H1 (cell line): ENCODE measurements at regions not wholly inside any gene's neighbourhood (a gene's known extent, or its start where the extent isn't known, plus 50 kb on each side); places are given as distances from the start of the nearest gene placed in this dataset.

ENCODE experiments used
- ATF2 ChIP-seq: IDR thresholded peaks from 2 replicates; pipeline ENCODE4 v1.6.1; 2012; ENCODE audit warnings: low read length, inconsistent platforms
- CBX5 ChIP-seq: fragments of 300-800, 300-1000 bp; sonication (generic); IDR thresholded peaks from 2 replicates; pipeline ENCODE4 v1.7.1; 2016; ENCODE audit warnings: antibody characterized with exemption, low read length, low read depth
- CEBPB ChIP-seq: IDR thresholded peaks from 2 replicates; pipeline ENCODE4 v1.6.1; 2012; ENCODE audit warnings: low read depth, low read length
- CTCF ChIP-seq, 3 experiments: IDR thresholded peaks; 1 replicate in 2 of 3; 2 replicates in 1 of 3; pipeline versions ENCODE4 v1.5.1 to v1.6.1; 2011; ENCODE audit warnings: low read length in 3 of 3, mild to moderate bottlenecking in 3 of 3, inconsistent platforms in 2 of 3, low read depth in 1 of 3, moderate library complexity in 1 of 3; ENCODE audit not compliant: insufficient read depth in 1 of 3; ENCODE audit errors: control extremely low read depth in 1 of 3
- HDAC2 ChIP-seq, 2 experiments: fragments of 300-600 bp in 1 of 2; sonication (generic) in 1 of 2; IDR thresholded peaks; 2 replicates each; pipeline ENCODE4 v1.6.1; 2011 to 2012; ENCODE audit warnings: low read depth in 2 of 2, low read length in 2 of 2, mild to moderate bottlenecking in 2 of 2, moderate library complexity in 2 of 2, borderline replicate concordance in 1 of 2, inconsistent platforms in 1 of 2
- POLR2A ChIP-seq, 2 experiments: IDR thresholded peaks; 1 replicate in 1 of 2; 2 replicates in 1 of 2; pipeline ENCODE4 v1.6.1; 2011; ENCODE audit warnings: low read depth in 2 of 2, low read length in 2 of 2, mild to moderate bottlenecking in 2 of 2; ENCODE audit errors: control extremely low read depth in 1 of 2
- POLR2AphosphoS5 ChIP-seq: IDR thresholded peaks from 2 replicates; pipeline ENCODE4 v1.6.1; 2011; ENCODE audit warnings: low read depth, low read length
- RAD21 ChIP-seq, 2 experiments: IDR thresholded peaks in 1 of 2; conservative IDR thresholded peaks in 1 of 2; 2 replicates each; pipeline ENCODE4 v1.6.1; 2011; ENCODE audit warnings: low read depth in 2 of 2, low read length in 2 of 2, improper control_type of control experiment in 1 of 2, inconsistent platforms in 1 of 2, mild to moderate bottlenecking in 1 of 2, moderate library complexity in 1 of 2
- RFX5 ChIP-seq: IDR thresholded peaks from 2 replicates; pipeline ENCODE4 v1.6.1; 2011; ENCODE audit warnings: low read depth, low read length, improper control_type of control experiment, borderline replicate concordance
- SP2 ChIP-seq: IDR thresholded peaks from 2 replicates; pipeline ENCODE4 v1.6.1; 2012; ENCODE audit warnings: mild to moderate bottlenecking, low read length, inconsistent platforms
- TAF1 ChIP-seq: IDR thresholded peaks from 2 replicates; pipeline ENCODE4 v1.6.1; 2011; ENCODE audit warnings: mild to moderate bottlenecking, low read depth, low read length

DNA sequence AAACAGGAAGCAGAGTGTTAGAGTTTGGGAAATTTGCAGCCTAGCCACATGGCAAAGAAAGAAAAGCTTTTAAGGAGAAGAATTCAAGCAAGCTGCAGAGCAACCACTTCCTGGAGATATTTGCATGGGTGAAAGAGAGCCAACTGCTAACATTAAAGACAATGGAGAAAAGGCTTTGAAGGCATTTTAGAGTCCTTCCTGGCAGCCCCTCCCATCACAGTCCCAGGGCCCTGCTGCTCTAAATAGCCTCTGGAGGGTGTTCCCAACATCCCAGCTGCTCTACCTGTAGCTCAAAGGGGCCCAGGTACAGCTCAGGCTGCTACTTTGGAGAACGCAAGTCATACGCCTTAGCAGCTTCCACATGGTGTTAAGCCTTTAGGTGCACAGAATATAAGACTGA is 235.9 kb upstream of the FMR1 start:
- no peak for TF ChIP-seq SP2
- no peak for TF ChIP-seq RAD21 (IDR thresholded peaks at IDR 0.05 in 1 of 2, conservative IDR thresholded peaks at IDR 0.05 in 1 of 2; ENCODE audit: low read depth in 2 of 2, low read length in 2 of 2)
- TF ChIP-seq HDAC2 (IDR thresholded peaks at IDR 0.05; ENCODE audit: borderline replicate concordance in 1 of 2, low read depth in 2 of 2, low read length in 2 of 2), result no peak
- TF ChIP-seq CTCF (IDR thresholded peaks at IDR 0.05; ENCODE audit: control extremely low read depth in 1 of 3, insufficient read depth in 1 of 3, low read depth in 1 of 3, low read length in 3 of 3), result no peak
- TF ChIP-seq POLR2AphosphoS5, result peak; percentile 29; the same call in 1 of the 2 replicates
- TF ChIP-seq POLR2A (IDR thresholded peaks at IDR 0.05; ENCODE audit: control extremely low read depth in 1 of 2, low read depth in 2 of 2, low read length in 2 of 2), result no peak
- no peak for TF ChIP-seq CBX5
- no peak for TF ChIP-seq ATF2
- TF ChIP-seq RFX5, result no peak
- no peak for TF ChIP-seq TAF1
- no peak for TF ChIP-seq CEBPB
